WTC11 (cell line): ENCODE measurements at regions not wholly inside any gene's neighbourhood (a gene's known extent, or its start where the extent isn't known, plus 50 kb on each side); places are given as distances from the start of the nearest gene placed in this dataset.

Source experiments
- AFF4 ChIP-seq: sonication (generic); formaldehyde crosslinking; IDR thresholded peaks from 2 replicates; pipeline ENCODE4 v1.8.1; 2023; ENCODE audit warnings: mild to moderate bottlenecking, missing genetic modification reagents, borderline replicate concordance
- FOXP1 ChIP-seq: sonication (generic); formaldehyde crosslinking; IDR thresholded peaks from 2 replicates; pipeline ENCODE4 v1.8.0; 2022; ENCODE audit warnings: missing genetic modification reagents, mild to moderate bottlenecking, moderate library complexity, borderline replicate concordance
- ZNF423 ChIP-seq: fragments of 250-450 bp; sonication (Bioruptor Pico); IDR thresholded peaks from 2 replicates; pipeline ENCODE4 v2.1.2; 2022; ENCODE audit warnings: mild to moderate bottlenecking, moderate library complexity

- TF ChIP-seq AFF4 (CRISPR knock-in tag) (no peak), ZNF423 (CRISPR knock-in tag) (no peak), FOXP1 (CRISPR knock-in tag) (no peak)
Measured at GRCh38 chrX:69068301-69069085, 96.8 kb downstream of the PJA1 start.
